HT-29 (cell line): ENCODE measurements at regions not wholly inside any gene's neighbourhood (a gene's known extent, or its start where the extent isn't known, plus 50 kb on each side); places are given as distances from the start of the nearest gene placed in this dataset.

Experiments
- DNase-seq: peaks from one replicate; pipeline ENCODE4 v3.0.0-alpha.2; 2015; ENCODE audit warnings: low spot score

- DNase-seq = no peak
These were observed 150.6 kb downstream of the GAS1 start for GRCh38 chr9:86796666-86797065.

- DNase-seq = no peak
These were observed 151.3 kb downstream of the GAS1 start for GRCh38 chr9:86795823-86796553.

- no peak for DNase-seq
These were observed 152.3 kb downstream of the GAS1 start for GRCh38 chr9:86795047-86795442.

DNA sequence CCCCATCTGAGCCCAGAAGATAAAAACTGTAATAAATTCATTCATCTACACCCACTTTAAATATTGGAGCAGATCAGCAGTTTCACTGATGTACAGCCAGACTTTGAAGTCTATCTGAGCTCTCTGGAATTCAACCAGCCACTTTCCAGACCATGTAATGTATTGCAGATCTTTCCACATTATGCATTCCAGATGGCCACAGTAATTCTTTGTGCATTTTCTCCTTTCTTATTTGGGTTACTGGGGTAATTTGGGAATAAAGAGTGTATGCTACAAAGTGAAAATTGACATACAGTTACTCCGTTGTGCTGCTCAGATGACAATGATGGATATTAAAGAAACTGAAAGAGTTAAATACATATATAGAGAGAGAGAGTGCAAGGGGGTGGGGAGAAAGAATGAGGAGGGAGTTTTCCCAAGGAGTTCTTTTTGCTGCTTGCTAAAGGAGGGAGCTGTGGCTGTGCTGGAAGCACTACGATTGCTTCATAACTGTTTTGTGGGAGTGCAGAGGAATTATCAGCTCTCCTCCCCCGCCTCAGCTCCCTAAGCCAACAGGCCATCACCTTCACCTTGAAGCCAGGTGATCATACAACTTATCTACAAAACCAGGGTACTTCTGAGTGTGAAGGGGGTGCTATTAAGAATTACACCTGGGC is 152.8 kb downstream of the GAS1 start:
- DNase-seq = no peak

DNA sequence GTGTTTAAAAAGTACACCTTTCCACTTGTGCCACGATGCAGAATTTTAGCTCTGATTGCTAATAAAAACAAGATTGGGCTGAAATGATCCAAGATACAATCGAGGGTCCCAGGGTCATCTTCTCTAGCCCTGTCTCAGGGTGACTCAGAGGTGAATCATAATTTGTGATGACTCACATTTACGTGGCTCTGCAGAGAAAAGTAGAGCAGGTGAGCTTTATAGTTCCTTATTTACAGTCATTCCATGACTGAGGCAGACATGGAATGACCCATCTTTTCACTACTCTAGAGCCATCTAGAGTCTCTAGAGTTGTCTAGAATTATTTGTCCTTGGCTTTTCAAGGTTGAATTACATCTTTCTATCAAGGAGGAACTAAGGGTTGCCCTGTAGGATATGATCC is 155.2 kb downstream of the GAS1 start:
- peak; percentile 10 for DNase-seq

DNA sequence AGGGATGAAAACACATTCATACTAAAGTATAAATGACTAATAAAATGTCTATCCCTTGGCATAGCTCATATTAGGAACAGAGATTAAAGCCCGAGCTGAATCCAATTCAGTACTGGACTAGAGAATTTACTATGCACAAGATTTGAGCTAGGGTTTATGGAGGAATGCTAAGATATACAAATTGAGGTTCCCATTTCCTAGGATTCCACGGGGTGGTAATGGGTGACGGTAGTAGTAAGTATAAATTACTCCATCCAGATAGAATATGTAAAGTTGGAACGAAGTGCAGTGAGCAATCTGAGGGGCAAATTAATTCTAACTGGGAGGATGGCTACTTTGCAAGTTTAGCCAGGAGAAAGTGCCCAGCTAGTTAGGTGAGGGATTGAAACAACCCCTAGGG is 156.5 kb downstream of the GAS1 start:
- DNase-seq = no peak

GRCh38 chr9:86788456-86788855 is 158.8 kb downstream of the GAS1 start:
- DNase-seq = no peak

GRCh38 chr9:86783884-86784283 is 163.4 kb downstream of the GAS1 start:
- no peak for DNase-seq

- no peak for DNase-seq
These were observed 164.5 kb downstream of the GAS1 start for GRCh38 chr9:86782831-86783230.

DNA sequence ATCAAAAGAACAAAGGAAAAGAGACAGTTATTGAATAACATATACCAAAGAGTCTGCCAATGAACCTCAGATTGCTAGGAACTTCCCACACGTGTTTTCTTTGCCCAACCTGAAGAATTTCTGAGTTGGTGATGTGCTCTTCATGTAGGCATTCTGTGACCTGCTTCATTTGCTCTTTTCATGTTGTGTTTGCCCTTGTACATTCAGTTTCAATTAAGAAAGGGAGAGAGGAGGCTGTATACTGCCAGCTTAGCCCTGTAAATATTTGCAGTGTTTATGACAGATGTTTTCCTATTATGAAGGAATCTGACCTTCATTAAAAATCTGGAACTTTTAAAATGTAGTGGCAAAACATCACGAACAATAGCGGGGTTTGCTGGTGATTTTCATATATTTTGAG is 168.5 kb downstream of the GAS1 start:
- DNase-seq = no peak

DNA sequence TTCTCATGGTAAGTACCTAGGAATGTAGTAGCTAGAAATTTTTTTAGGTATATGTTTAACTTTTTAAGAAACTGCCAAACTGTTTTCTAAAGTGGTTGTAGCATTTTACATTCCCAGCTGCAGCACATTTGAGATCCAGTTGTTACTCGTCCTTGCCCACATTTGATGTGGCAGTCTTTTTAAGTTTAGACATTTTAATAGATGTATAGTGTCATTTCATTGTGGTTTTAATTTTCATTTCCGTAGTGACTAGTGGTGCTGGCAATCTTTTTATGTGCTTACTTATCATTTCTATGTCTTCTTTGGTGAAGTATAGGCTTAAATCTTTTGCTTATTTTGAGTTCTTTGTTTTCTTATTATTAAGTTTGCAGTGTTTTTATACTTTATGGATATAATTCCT is 171.6 kb downstream of the GAS1 start:
- no peak for DNase-seq

DNA sequence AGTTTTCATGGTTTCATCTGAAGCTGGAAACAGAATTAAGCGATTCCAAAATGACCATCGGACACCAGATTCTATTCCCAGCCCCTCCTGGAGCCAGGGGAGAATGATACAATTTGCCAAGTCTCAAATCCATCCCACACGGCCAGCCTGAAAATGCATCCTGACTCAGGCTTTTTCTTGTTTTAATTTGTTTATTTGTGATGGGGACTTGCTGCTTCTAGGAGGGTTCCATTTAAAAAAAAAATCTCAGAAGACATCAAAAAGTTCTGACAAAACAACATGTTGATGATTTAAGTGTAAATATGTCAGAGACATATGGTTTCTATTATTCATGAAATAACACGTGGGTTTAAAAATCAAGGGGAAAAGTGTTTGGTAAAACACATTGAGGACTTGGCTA is 173.2 kb downstream of the GAS1 start:
- DNase-seq = no peak

- DNase-seq = no peak
These were observed 173.8 kb downstream of the GAS1 start for GRCh38 chr9:86773422-86773945.

GRCh38 chr9:86772635-86772993 is 174.7 kb downstream of the GAS1 start:
- DNase-seq = no peak

GRCh38 chr9:86771941-86772634 is 175.2 kb downstream of the GAS1 start:
- DNase-seq = no peak

GRCh38 chr9:86771420-86771819 is 175.9 kb downstream of the GAS1 start:
- DNase-seq = no peak

- no peak for DNase-seq
These were observed 178.6 kb downstream of the GAS1 start for GRCh38 chr9:86768709-86769108.

DNA sequence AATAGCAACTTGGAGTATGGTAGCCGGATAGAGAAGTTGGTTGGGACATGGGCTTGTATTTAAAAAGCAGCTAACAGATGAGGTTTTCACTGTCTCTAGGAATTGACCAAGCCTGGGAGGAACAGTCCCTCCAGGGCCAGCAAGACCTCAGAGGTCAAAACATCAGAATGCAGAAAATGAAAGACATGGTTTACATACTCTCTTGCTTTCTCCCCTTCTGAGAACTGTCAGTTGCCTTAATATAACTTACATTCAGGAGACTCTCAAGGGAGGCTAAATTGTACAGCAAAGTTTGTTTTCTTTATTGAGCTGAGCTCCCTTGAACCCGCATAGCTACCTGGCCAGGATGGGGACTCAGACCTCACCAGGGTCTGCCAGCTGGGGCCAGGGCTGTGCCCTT is 179.3 kb downstream of the GAS1 start:
- no peak for DNase-seq

GRCh38 chr9:86767373-86767772 is 179.9 kb downstream of the GAS1 start:
- no peak for DNase-seq

DNA sequence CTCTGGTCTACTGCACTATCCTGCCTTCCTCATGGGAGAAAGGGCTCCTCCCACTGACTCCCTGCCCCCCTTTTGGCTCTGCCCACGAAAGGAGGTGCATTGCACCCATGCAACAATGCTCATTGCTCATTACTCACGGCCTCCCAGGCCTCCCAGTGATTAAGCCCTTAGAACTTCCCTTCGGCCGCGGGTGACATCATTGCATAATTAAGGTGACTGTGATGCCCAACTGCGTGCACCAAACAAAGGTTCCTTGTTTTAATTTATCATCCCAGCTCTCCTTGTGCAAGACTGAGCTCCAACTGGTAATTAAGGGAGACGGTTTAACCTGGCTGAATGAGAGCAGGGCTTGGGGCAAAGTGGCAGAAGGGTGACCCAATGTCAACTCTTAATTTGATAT is 180.4 kb downstream of the GAS1 start:
- DNase-seq = peak; percentile 61

GRCh38 chr9:86766511-86766910 is 180.8 kb downstream of the GAS1 start:
- no peak for DNase-seq

- no peak for DNase-seq
These were observed 181.4 kb downstream of the GAS1 start for GRCh38 chr9:86765746-86766430.
